HG02943 (cell line): ENCODE measurements at regions not wholly inside any gene's neighbourhood (a gene's known extent, or its start where the extent isn't known, plus 50 kb on each side); places are given as distances from the start of the nearest gene placed in this dataset.

Source experiments
- ATAC-seq: cut with Tn5 transposase; IDR thresholded peaks from one replicate; pipeline ENCODE4 v1.9.1; 2021; ENCODE audit warnings: mild to moderate bottlenecking, low read depth, moderate library complexity; ENCODE audit not compliant: unreplicated experiment

GRCh38 chr4:14458463-14458862 is 543.8 kb upstream of the CPEB2 start:
- ATAC-seq: no peak

GRCh38 chr4:14465057-14465456 is 537.2 kb upstream of the CPEB2 start:
- ATAC-seq: no peak

GRCh38 chr4:14465507-14465906 is 536.8 kb upstream of the CPEB2 start:
- ATAC-seq: no peak

- ATAC-seq: no peak
Observed at GRCh38 chr4:14478504-14478903, 523.8 kb upstream of the CPEB2 start.

GRCh38 chr4:14496408-14496807 is 505.9 kb upstream of the CPEB2 start:
- ATAC-seq: no peak

GRCh38 chr4:14496969-14497368 is 505.3 kb upstream of the CPEB2 start:
- ATAC-seq: no peak

- no peak for ATAC-seq
Observed at GRCh38 chr4:14504162-14504561, 498.1 kb upstream of the CPEB2 start.

- no peak for ATAC-seq
Observed at GRCh38 chr4:14513471-14513870, 488.8 kb upstream of the CPEB2 start.

GRCh38 chr4:14515556-14515955 is 486.7 kb upstream of the CPEB2 start:
- ATAC-seq: no peak

- no peak for ATAC-seq
Observed at GRCh38 chr4:14518136-14518535, 484.1 kb upstream of the CPEB2 start.

- ATAC-seq: no peak
Observed at GRCh38 chr4:14520171-14520570, 482.1 kb upstream of the CPEB2 start.

GRCh38 chr4:14524276-14524675 is 478.0 kb upstream of the CPEB2 start:
- ATAC-seq: no peak

GRCh38 chr4:14528918-14529317 is 473.4 kb upstream of the CPEB2 start:
- ATAC-seq: no peak

GRCh38 chr4:14529653-14530052 is 472.6 kb upstream of the CPEB2 start:
- ATAC-seq: no peak

GRCh38 chr4:14532436-14532835 is 469.8 kb upstream of the CPEB2 start:
- ATAC-seq: no peak

- no peak for ATAC-seq
Observed at GRCh38 chr4:14539246-14539645, 463.0 kb upstream of the CPEB2 start.

GRCh38 chr4:14545163-14545562 is 457.1 kb upstream of the CPEB2 start:
- no peak for ATAC-seq

- no peak for ATAC-seq
Observed at GRCh38 chr4:14545807-14546206, 456.5 kb upstream of the CPEB2 start.

GRCh38 chr4:14552119-14552518 is 450.2 kb upstream of the CPEB2 start:
- ATAC-seq: no peak

- no peak for ATAC-seq
Observed at GRCh38 chr4:14559646-14560045, 442.6 kb upstream of the CPEB2 start.

- no peak for ATAC-seq
Observed at GRCh38 chr4:14560577-14560976, 441.7 kb upstream of the CPEB2 start.

- ATAC-seq: no peak
Observed at GRCh38 chr4:14562901-14563300, 439.4 kb upstream of the CPEB2 start.

- ATAC-seq: no peak
Observed at GRCh38 chr4:14564281-14564680, 438.0 kb upstream of the CPEB2 start.
